HG03097 (cell line): ENCODE measurements at regions not wholly inside any gene's neighbourhood (a gene's known extent, or its start where the extent isn't known, plus 50 kb on each side); places are given as distances from the start of the nearest gene placed in this dataset.
"Not testable (repeated sequence)": the region's sequence is repeated elsewhere in the genome, so short reads cannot be mapped to it uniquely, and the experiment has no call there.

ENCODE experiments used
- ATAC-seq: cut with Tn5 transposase; IDR thresholded peaks from one replicate; pipeline ENCODE4 v1.9.1; 2021; ENCODE audit not compliant: unreplicated experiment, low FRiP score

DNA sequence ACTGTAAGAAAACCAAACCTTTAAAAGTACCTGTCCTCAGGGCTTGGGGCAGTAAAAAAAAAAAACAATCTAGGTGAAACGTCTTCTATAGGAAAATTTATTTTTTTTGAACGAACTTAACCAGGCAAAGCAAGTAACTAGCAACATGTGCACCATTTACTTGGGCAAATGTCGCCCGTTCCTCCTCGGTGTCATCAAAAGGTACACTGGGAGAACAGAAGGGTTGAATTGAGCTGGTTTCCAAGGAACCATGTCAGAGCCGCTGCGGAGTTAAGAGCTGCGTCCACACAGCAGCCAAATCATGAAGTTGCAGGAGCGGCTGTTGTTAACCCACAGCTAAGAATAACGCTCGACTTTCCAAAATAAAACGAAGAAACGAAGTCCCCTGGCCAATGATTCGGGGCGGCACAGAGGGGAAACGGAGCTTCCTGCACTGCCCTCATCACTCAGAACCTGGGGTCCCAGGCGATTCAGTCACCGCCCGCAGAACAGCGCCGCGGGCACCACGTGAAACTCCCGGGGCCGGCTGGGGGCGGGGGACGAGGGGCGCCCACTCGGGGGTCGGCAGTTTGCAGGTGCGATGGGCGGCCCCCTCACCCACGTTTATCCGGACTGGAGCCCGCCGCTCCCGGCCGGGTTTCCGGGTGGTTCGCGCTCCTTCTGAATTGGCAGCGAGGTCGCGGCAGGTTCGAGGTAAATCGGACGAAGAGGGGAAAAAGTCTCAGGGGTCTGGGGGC, 53.6 kb upstream of the PLGLB1 start:
- ATAC-seq, result peak; percentile 1

DNA sequence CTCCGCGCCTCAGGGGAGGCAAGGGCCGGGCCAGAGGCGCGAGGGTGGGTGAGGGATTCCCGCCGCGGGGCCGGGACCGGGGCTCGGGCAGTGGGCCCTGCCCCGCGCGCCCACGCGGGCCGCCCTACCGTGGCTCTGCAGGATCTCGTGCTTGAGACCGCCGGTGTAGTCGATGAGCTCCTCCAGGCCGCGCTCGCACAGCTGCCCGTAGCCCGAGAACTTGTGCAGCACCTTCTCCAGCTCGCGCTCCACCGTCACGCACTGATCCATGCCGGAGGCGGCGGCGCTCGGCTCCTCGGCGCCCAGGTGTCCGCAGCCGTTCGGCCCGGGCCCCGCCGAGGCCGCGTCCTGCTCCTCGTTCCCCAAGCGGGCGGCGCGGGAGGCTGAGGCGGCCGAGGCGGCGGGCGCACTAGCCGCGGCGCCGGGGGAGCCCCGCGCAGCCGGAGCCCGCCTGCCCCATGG, 54.2 kb upstream of the PLGLB1 start:
- ATAC-seq, result peak; percentile 27

DNA sequence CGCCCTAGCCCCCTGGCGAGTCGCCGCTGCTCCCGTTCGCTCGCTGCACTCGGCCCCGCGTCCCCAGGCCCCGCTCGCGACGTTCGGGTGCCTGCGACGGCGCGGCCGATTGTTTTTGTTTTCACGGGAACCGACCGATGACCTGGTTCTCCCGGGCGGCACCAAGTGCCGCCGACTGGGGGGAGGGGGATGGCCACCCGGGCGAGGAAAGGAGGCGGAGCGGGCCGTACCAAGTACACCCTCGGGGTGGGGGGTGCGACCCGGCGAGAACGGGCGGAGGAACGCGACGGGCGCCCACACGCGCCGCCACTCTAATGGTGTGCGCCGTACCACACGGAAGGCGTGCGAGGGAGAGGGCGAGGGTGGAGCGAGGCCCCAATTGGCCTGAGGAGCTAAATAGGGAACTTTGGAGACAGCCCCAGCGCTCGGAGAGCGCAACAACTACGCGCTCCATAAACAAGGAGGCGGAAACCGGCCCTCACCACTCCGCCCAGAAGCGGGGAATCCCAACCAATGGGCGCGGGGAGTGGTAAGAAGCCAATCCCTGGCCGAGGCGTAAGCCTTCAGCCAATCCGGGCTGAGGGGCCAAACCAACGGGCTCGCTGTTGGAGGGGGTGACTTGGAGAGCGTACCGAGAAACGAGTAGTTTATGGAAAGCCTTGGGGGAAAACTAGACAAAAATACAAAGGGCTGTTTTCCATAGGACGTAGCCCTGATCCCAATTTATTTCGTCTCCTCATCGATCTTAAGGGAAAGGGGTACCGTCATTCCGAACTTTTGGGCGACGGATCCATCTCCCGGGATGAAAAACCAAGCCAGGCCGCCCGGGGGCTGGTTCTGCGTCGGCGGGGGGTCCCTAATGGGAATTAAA, 54.8 kb upstream of the PLGLB1 start:
- ATAC-seq, result peak; percentile 94

DNA sequence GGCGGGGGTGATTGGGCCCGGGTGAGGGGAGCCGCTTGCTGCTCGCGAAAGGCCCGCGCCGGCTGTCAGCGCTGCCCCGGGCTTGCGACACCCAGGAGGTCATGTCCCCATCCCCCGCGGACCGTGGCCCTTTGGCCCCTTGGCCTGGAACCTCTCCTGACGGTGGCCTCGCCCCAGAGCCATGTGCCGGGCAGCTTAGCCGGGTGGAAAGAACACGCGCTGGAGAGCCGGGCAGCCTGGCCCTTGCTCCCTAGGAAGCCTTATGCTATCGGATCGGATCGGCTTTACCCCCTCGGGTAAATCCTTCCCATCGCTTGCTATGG, 55.4 kb upstream of the PLGLB1 start:
- ATAC-seq, result peak; percentile 8

DNA sequence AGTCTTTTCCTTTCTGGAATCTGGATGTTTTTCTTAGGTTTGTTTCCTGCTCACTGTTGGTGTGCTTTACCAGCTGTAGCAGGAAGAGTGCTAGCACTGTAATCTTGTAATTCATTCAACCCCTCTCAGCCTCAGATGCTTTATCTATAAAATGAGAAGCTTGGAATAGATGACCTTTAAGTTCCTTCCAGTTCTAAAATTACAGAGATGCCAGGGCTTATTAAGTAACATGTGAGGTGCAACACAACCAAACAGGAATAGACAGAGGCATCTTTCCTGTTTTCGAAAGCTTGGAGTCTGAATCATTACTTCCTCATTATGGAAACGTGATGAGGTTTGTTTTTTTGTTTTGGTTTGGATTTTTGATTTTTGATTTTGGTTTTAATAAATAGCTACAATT, 60.1 kb upstream of the PLGLB1 start:
- ATAC-seq, result not testable (repeated sequence)

DNA sequence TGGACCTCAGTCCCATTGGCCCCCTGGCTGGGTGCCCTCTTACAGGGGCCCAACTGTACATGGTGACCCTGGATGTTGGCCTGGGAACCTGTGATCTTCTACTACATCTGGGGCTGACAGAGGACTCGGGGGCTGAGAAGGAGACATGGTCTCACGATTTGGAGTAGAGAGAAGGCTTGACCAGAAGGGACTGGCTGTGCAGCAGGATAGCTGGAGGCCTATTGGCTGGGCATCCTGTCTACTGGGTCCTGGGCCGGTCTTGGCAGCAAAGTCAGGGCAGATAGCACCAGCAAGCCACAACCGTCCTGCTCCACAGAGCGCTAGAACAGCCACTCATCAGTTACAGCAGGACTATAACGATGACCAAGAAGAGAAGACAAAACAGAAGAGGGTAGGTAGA, 66.4 kb upstream of the PLGLB1 start:
- not testable (repeated sequence) for ATAC-seq

DNA sequence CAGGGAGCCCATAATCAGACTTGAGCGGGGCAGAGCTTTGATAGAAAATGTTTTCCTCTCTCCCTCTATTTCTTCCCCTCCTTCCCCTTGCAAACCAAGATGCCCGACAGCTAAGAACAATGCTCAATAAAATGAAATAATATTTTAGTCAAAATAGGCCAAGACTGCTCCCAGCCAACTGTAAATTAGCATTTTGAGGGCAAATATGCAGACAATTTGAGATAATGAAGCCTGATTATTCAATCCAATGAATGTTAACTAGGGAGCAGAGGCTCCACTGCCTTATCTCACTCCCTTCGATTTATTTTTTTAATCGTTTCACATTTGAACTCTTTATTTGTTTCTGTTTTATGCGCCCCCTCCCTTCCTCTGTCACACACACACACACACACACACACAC, 67.8 kb upstream of the PLGLB1 start:
- not testable (repeated sequence) for ATAC-seq

DNA sequence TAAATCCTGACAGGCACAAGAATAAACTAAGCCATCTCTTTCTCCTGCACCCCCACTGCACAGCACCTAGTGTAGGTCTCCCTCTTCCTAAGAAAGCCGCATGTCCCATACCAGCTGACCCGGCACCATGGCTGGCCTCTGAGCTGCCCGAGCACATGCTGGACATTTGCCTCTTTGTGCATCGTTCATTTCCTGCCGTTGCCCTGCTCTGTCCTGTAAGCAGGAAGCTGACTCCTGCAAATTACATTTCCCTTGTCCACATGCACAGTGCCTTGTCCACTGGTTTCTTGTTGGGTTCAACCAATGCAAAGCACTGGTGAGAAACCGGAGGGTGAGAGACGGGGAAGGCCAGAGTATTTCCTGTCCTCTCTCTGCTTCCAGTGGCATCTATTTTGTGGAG, 71.6 kb upstream of the PLGLB1 start:
- not testable (repeated sequence) for ATAC-seq

DNA sequence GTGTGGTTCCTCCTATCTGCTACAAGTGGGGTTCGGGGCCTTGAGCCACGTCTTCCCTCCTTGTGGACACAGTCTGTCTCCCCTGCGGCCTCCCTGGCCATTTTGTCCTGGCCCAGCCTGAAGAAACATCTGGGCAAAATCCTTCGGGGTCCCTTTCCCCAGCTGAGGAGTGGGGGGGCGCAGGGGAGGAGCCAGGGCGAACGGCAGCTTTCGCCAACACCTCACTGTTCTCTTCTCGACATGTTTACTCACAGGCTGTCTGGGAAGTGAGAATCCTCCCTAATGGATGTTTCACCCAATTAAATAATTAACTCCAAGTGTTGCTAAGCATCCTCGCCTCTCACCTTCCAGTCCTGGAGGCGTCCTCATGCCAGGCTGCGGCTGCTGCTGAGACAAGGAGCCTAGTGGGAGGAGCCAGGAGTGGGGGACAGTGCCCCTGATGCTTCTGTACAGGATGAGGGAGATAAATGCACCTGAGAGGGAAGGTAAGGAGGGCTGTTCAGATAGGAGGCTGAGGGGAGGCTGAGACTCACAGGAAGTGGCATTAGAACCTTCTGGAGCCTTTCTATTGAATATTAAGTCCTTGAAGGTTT, 72.4 kb upstream of the PLGLB1 start:
- ATAC-seq, result not testable (repeated sequence)

DNA sequence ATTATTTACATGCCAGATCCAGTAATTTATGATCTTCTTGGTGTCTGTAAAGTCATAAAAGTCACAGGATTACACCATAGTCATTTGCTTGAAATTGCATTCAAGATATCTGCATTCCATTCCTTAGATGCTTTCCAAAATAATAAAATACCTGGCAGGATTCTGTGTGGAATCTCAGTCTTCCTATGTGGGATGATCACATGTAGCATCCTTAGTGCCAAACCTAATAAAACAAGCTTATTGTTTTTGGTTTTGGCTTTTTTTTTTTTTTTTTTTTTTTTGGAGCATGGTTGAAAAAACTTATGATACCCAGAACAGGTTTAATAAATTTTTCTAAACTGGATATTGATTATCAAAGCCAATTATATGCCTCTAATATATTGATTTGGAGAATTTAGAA, 74.2 kb upstream of the PLGLB1 start:
- not testable (repeated sequence) for ATAC-seq

DNA sequence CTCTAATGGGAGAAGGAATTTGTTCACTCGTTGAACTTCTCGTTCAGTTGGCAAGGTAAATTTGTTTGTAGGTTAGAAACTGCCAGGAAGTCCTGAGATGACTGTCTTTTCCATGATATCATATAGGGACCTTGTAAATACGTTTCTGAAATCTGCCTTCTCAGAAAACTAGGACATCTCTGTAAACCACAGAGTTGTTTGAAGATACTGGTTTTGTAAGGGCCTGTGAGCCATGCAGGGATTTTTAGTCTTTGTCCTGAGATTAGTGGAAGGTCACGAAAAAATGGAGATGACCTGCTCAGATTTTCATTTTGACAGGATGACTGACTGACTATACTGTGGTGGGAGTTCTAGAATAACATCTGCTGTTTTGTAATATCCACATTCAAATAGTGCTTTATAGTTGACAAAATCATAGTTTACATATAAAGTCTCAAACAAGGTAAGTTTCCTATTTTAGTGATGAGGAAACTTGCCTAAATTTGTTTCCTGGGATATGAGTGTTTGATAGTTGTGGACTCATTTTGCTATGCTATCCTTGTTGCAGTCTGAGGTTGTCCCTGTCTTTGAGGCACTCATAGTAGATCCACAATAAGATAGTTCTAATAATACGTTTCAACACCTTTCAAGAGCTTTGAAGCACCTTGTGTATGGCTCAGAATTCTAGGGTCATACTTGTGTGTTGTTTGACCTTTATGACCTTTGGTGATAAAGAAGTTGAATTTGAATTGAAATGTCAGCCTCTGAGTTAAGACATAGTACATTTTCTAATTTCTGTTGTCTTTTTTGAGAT, 107.3 kb upstream of the PLGLB1 start:
- ATAC-seq, result not testable (repeated sequence)

DNA sequence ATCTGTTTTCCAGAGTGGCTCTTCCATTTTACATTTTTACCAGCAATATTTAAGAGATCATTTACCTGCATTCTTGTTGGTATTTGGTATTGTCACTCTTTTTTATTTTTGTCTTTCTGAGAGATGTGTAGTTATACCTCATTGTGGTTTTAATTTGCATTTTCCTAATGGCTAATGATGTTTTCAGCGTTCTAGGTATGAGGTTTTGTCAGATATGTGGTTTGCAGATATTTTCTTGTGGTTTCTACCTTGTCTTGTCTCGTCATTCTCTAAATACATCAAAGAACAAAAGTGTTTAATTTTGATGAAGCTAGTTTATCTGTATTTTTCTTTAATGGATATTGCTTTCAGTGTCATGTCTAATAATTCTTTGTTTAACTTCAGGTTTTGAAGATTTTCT, 110.9 kb upstream of the PLGLB1 start:
- ATAC-seq, result not testable (repeated sequence)

DNA sequence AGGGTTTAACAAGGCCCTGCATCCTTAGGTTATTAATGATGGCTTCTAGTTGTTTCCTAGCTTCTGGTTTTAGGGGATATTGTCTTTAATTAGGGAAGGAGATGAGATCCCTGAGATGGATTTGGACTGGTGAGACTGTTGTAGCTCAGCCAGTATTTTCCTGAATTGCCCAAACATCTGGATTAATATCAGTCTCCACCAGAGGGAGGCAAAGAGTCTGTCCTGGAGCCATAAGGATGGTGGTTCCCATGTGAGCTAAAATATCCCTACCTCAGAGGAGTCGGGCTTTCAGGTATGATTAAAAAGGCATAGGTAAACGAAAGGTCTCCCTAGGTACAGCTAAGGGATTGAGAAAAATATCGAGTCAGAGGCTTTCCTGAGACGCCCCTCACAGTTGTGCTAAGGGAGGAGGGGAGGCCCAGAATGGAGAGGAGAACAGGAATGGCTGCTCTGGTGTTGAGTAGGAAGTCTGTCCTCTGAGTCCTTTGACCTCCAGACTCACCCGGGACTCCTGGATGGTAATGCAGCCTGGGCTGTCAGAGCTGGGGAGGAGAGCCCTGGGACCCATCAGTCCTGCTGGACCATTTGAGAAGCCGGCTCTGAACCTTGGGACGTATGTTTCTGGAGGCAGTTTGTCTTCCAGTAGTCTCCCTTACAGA, 130.3 kb upstream of the PLGLB1 start:
- not testable (repeated sequence) for ATAC-seq

DNA sequence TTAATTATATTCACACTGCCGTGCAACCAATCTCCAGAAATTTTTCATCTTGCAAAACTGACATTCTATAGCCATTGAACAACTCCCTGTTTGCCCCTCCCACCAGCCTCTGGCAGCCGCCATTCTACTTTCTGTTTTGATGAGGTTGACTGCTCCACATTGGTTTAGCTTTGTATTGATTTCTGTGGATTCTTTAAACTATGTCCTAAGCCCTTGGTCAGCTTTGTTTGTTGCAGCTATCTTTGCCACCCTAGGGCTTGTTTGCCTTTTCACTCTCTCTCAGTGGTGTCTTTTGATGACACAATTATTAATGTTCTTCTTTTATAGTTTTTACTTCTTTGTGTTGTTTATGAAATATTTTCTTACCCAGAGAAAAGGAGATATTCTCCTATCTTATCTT, 152.8 kb upstream of the PLGLB1 start:
- ATAC-seq, result not testable (repeated sequence)

DNA sequence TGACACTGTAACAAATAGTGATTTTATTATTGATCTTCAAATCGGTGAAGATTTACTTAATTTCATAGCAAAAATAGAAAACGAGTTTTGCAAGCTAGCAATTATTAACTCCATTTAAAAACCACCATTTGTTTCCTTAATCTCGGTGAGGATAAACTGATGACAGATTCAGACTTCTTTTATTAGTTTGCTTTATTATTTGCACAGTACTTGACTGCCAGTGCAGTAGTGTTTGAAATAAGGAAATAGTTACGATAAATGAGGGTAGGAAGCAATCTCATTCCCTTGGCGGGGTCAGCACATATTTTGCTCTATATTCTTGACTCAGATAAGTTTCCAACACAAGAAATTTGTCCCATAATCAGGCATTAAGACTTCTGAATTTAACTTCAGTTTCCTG, 161.7 kb upstream of the PLGLB1 start:
- not testable (repeated sequence) for ATAC-seq

DNA sequence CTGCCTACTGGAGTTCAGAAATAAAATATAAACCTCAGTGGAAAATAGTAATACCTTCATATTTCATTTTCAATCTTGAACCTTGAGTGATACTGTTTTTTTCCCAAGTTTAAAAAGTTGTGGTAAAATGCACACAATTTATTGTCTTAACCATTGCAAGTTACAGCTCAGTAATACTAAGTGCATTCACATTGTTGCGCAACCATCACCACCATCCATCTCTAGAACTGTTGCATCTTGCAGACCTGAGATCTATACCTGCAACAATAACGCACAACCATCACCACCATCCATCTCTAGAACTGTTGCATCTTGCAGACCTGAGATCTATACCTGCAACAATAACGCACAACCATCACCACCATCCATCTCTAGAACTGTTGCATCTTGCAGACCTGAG, 162.6 kb upstream of the PLGLB1 start:
- ATAC-seq, result not testable (repeated sequence)

DNA sequence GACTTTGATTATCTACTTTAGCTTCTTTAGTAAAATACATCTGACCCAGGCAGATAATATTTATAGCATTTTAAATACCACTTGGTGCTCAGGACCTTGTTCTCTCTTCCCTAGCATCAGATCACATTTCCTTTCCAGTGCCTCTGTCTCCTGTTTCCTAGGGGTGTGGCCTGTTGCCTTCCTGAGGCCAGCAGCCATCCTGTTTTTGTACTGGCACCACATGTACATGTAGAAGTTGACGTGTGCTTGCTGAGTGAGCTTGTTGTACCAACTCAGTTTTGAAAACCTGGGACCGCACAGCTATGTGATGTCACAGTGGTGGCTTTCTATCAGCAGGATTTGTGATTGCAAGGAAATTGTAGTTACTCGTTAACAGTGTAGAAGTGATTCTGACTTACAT, 167.6 kb upstream of the PLGLB1 start:
- not testable (repeated sequence) for ATAC-seq

DNA sequence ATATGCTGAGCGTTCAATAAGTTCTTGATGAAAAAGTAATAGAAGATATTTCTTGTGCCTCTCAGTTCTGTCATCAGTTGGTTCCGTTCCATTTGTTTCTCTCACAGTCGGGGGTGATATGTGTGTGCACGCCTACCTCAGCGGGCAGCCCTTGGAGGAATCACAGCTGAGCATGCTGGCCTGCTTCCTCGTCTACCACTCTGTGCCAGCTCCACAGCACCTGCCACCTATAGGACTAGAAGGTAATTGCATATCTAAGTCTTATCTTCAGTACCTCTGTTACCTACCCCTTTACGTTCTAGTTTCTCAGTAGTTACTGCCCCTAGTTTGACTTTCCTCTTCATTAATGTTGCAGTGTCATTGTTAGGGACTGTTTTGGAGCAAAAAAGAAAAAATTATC, 171.7 kb upstream of the PLGLB1 start:
- not testable (repeated sequence) for ATAC-seq

DNA sequence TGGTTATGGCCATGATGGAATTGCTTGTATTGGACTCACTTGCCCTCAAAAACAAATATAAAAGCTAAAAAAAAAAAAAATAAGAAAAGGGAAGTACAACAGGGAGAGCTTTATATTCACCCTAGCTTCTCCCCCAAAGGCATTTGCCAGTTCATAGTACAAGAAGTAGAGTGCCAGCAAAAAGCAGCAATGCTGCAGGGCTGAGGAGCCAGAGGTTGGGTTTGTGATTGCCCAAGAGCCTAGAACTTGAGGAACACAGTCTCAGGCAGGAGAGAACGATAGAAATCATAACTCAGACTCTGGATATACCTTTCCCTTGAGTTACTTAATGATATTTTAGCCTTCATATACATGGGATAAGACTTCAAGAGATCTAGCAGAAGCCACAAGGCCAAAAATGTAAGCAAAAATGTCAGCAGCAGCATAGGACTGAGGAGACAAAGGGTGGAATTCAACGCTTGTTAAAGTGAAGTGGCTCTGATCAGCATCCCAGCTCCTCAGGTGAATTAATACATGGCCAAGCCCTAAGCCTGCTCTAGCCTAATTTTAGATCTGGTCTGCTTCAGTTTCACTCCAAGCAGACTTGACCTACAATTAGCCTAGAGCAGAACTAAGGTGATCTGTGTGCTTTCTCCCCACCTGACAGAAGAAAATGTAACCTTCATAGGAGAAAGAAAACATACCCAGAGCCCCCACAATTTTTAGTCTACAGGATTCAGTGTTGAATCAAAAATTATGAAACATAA, 172.8 kb upstream of the PLGLB1 start:
- ATAC-seq, result not testable (repeated sequence)
